ENCODE measurements at regions not wholly inside any gene's neighbourhood (a gene's known extent, or its start where the extent isn't known, plus 50 kb on each side); places are given as distances from the start of the nearest gene placed in this dataset.

- Histone ChIP-seq H3K9ac (ENCODE audit: low read length) (no peak overlapping the region), H3K27me3 (ENCODE audit: insufficient read depth, low read length) (no peaks in the 10 kb centered on the region), H2AFZ (ENCODE audit: low read depth, low read length, poor library complexity, severe bottlenecking) (no peak overlapping the region), H3K9me3 (ENCODE audit: control insufficient read depth in 1 of 2, insufficient read depth in 1 of 2, low read depth in 1 of 2, low read length in 2 of 2) (peaks cover 0 to 4% of the 10 kb centered on the region in 2 experiments; a peak in 2 of 4 replicates), H3K9me2 (ENCODE audit: insufficient read depth) (no peaks in the 10 kb centered on the region), H3K27ac (ENCODE audit: low read depth, low read length) (no peak overlapping the region), H3K4me1 (ENCODE audit: control insufficient read depth in 1 of 2, insufficient read depth in 2 of 2, low read length in 2 of 2) (no peaks in the 10 kb centered on the region), H3K79me2 (ENCODE audit: insufficient read depth, low read length) (no peaks in the 10 kb centered on the region), H3K36me3 (ENCODE audit: control insufficient read depth in 1 of 2, insufficient read depth in 2 of 2, low read length in 2 of 2) (no peaks in the 10 kb centered on the region), H4K20me1 (ENCODE audit: insufficient read depth) (no peaks in the 10 kb centered on the region), H3K4me3 (replicated peaks in 1 of 2; ENCODE audit: low read depth in 1 of 2, low read length in 2 of 2) (no peak overlapping the region), H3K4me2 (ENCODE audit: low read length) (no peak overlapping the region)
- DNase-seq (ENCODE audit: low read depth, low spot score) (no peak), ATAC-seq (no peak)
- no TSS peak for BruUV-seq (replicated peaks)
- TF ChIP-seq SP1 (IDR thresholded peaks at IDR 0.05; ENCODE audit: low read depth), result no peak
- no peak for TF ChIP-seq JUND (IDR thresholded peaks at IDR 0.05)
- no peak for TF ChIP-seq ZFX (IDR thresholded peaks at IDR 0.05)
- TF ChIP-seq POLR2A (IDR thresholded peaks at IDR 0.05; ENCODE audit: borderline replicate concordance, extremely low read depth, insufficient read depth, insufficient read length), result no peak
- TF ChIP-seq EZH2phosphoT487 (IDR thresholded peaks at IDR 0.05; ENCODE audit: borderline replicate concordance), result no peak
- TF ChIP-seq ATF3 (IDR thresholded peaks at IDR 0.05), result no peak
- TF ChIP-seq FOSL1 (IDR thresholded peaks at IDR 0.05; ENCODE audit: low read depth), result no peak
- no peak for TF ChIP-seq POLR2AphosphoS5 (IDR thresholded peaks at IDR 0.05; ENCODE audit: low read depth, low read length)
- no peak for TF ChIP-seq SRF (IDR thresholded peaks at IDR 0.05; ENCODE audit: low read depth)
- no peak for TF ChIP-seq TCF7L2 (IDR thresholded peaks at IDR 0.05; ENCODE audit: borderline replicate concordance, extremely low read depth, insufficient read depth, insufficient read length)
- TF ChIP-seq YY1 (IDR thresholded peaks at IDR 0.05; ENCODE audit: extremely low read depth, insufficient replicate concordance, low read depth, low read length), result no peak
- TF ChIP-seq ELF1 (IDR thresholded peaks at IDR 0.05; ENCODE audit: borderline replicate concordance, low read depth), result no peak
- no peak for TF ChIP-seq RAD21 (IDR thresholded peaks at IDR 0.05; ENCODE audit: low read depth)
- TF ChIP-seq CBX3 (IDR thresholded peaks at IDR 0.05; ENCODE audit: low read depth), result no peak
- TF ChIP-seq ZBTB33 (IDR thresholded peaks at IDR 0.05; ENCODE audit: extremely low read depth, insufficient replicate concordance, low read length), result no peak
- TF ChIP-seq EZH2 (IDR thresholded peaks at IDR 0.05), result no peak
- TF ChIP-seq CTCF (IDR thresholded peaks at IDR 0.05 in 2 of 3, conservative IDR thresholded peaks at IDR 0.05 in 1 of 3; ENCODE audit: borderline replicate concordance in 1 of 3, insufficient read depth in 1 of 3, low read depth in 2 of 3, low read length in 2 of 3), result no peak
- RAD21 ChIA-PET (ENCODE audit: low non-redundant PET in 1 of 2, low total read pairs in 2 of 2, uncharacterized antibody in 2 of 2, unreplicated experiment in 2 of 2), result no interaction called here
- POLR2A ChIA-PET, result no interaction called here
- intact Hi-C loops (cut with micrococcal nuclease), result no loop called here
- CTCF ChIA-PET, result no interaction called here
These were observed 312.0 kb upstream of the GLI3 start for GRCh38 chr7:42548816-42549611.
